MM.1S (cell line): ENCODE measurements at regions not wholly inside any gene's neighbourhood (a gene's known extent, or its start where the extent isn't known, plus 50 kb on each side); places are given as distances from the start of the nearest gene placed in this dataset.

Experiments used
- CTCF ChIP-seq: fragments of 300-600 bp; sonication (generic); IDR thresholded peaks from 2 replicates; pipeline ENCODE4 v1.5.1; 2016; ENCODE audit warnings: antibody characterized with exemption, low read length, mixed read lengths
- EZH2 ChIP-seq: fragments of 300-600 bp; sonication (generic); optimal IDR thresholded peaks from 2 replicates; pipeline ENCODE3; 2017; ENCODE audit warnings: low read depth, mild to moderate bottlenecking, antibody characterized with exemption, low read length, mixed read lengths
- EZH2phosphoT487 ChIP-seq: fragments of 300-600 bp; sonication (generic); IDR thresholded peaks from 2 replicates; pipeline ENCODE4 v1.6.1; 2018; ENCODE audit warnings: antibody characterized with exemption, low read length

GRCh38 chr10:31087851-31088250, 56.2 kb upstream of the ZNF438 start:
- TF ChIP-seq EZH2phosphoT487 (no peak), CTCF (no peak), EZH2 (no peak)
